Prostate gland (tissue), 2 donors: ENCODE measurements at regions not wholly inside any gene's neighbourhood (a gene's known extent, or its start where the extent isn't known, plus 50 kb on each side); places are given as distances from the start of the nearest gene placed in this dataset.
"Not testable (repeated sequence)": the region's sequence is repeated elsewhere in the genome, so short reads cannot be mapped to it uniquely, and the experiment has no call there.

ENCODE experiments used
- DNase-seq: peaks from one replicate; pipeline ENCODE4 v3.0.0-alpha.2; 2019; ENCODE audit warnings: low spot score
- H3K27ac ChIP-seq, 2 donors: fragments of 200-600 bp; sonication (generic); 2 replicates each; pipeline ENCODE4 v1.5.1; 2017 to 2019
- H3K27me3 ChIP-seq: fragments of 200-600 bp; sonication (generic); replicated peaks from 2 replicates; pipeline ENCODE4 v1.5.1; 2019; ENCODE audit not compliant: insufficient read depth
- H3K36me3 ChIP-seq, 2 donors: fragments of 200-600 bp; sonication (generic); 1 replicate in 1 of 2; 2 replicates in 1 of 2; pipeline versions ENCODE4 v1.5.1 to v1.8.1; 2017 to 2019
- H3K4me1 ChIP-seq: fragments of 200-600 bp; sonication (generic); replicated peaks from 2 replicates; pipeline ENCODE4 v1.5.1; 2019
- H3K4me3 ChIP-seq, 2 donors: fragments of 200-600 bp; sonication (generic); 2 replicates each; pipeline ENCODE4 v1.5.1; 2017 to 2019
- H3K9me3 ChIP-seq: fragments of 200-600 bp; sonication (generic); 2 replicates; pipeline ENCODE4 v1.5.1; 2017
- POLR2A ChIP-seq: fragments of 450-650 bp; IDR thresholded peaks from one replicate; pipeline ENCODE4 v1.6.1; 2016; ENCODE audit warnings: antibody characterized with exemption, mild to moderate bottlenecking
- POLR2AphosphoS5 ChIP-seq: sonication (generic); formaldehyde crosslinking; IDR thresholded peaks from one replicate; pipeline ENCODE4 v1.6.1; 2017; ENCODE audit warnings: antibody characterized with exemption
- WGBS: methylation state at CpG from one replicate; pipeline ENCODE4 v1.1.5; 2018; 5-methylcytosine and 5-hydroxymethylcytosine counted together
- intact Hi-C: fragments of 100-400 bp; cut with DNase I; formaldehyde crosslinking; loops from one replicate; pipeline ENCODE4 v1.14.2; 2022
- TF ChIP-seq, protein P1 (sequence below), 4 experiments: fragments of 200-600 bp in 2 of 4; fragments of 450-650 bp in 2 of 4; sonication (generic) in 2 of 4; IDR thresholded peaks; 1 replicate in 3 of 4; 2 replicates in 1 of 4; pipeline ENCODE4 v1.5.1; 2016 to 2019; ENCODE audit warnings: antibody characterized with exemption in 4 of 4, mild to moderate bottlenecking in 2 of 4, moderate library complexity in 2 of 4

DNA sequence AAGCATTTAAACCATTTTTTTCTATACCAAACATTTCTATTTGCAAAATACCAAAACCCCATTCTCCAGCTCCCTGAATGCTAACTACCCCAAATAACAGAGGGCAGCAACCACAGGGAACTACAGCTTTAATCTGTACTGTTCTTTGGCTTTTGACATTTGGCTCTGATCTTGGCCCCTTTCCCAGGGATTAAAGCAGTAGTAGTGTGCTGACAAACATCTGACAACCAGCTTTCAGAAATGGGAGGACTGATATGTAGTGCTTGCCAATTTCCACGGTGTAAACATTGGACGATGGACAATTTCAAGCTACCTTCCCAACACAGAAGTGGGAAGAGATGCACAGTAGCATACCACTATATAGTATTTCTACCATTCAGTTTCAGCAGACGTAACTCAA is 88.4 kb upstream of the TEAD1 start:
- no peaks in the 10 kb centered on the region for H3K36me3 ChIP-seq
- DNase-seq: no peak
- H3K4me3 ChIP-seq: no peak overlapping the region
- no peaks in the 10 kb centered on the region for H3K9me3 ChIP-seq
- WGBS: 32% methylated on average over 3 of the region's 3 CpGs
- no peaks in the 10 kb centered on the region for H3K27me3 ChIP-seq
- no peak overlapping the region for H3K27ac ChIP-seq
- TF ChIP-seq POLR2A (no peak), POLR2AphosphoS5 (no peak)
- TF ChIP-seq, protein P1, sequence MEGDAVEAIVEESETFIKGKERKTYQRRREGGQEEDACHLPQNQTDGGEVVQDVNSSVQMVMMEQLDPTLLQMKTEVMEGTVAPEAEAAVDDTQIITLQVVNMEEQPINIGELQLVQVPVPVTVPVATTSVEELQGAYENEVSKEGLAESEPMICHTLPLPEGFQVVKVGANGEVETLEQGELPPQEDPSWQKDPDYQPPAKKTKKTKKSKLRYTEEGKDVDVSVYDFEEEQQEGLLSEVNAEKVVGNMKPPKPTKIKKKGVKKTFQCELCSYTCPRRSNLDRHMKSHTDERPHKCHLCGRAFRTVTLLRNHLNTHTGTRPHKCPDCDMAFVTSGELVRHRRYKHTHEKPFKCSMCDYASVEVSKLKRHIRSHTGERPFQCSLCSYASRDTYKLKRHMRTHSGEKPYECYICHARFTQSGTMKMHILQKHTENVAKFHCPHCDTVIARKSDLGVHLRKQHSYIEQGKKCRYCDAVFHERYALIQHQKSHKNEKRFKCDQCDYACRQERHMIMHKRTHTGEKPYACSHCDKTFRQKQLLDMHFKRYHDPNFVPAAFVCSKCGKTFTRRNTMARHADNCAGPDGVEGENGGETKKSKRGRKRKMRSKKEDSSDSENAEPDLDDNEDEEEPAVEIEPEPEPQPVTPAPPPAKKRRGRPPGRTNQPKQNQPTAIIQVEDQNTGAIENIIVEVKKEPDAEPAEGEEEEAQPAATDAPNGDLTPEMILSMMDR (IDR thresholded peaks at IDR 0.05): no peak
- intact Hi-C loops: no loop called here
- H3K4me1 ChIP-seq: no peaks in the 10 kb centered on the region

DNA sequence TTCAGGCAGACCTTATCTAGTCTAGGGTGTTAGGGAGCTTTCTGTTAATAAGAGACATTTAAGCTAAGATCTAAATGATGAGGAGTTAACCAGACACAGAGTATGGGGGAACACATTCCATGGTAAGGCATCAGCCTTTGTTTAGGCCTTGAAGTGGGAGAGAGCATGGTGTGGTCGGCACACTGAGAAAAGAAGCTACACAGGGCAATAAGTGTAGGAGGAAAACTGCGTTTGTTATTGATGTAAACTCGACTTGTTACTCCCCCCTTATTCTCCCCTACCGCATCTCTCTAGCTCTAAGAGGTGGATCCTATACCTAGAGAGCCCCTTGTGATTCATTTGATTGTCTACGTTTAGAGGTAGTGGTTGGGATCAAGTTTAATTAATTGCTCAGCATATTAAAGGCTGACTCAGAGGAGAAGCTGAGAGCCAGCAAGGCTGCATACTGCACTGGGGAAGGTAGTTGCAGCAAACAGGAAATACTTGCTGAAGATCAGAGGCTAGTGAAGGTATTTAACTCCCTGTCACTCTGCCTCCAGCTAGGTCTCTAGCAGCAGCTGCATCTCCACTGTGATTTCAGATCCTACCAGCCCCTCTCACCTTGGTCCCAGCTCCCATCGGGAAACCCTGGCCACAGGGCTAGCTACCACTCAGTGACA is 86.8 kb upstream of the TEAD1 start:
- 52% methylated on average over 6 of the region's 6 CpGs for WGBS
- no peak for TF ChIP-seq POLR2A
- intact Hi-C loops: no loop called here

DNA sequence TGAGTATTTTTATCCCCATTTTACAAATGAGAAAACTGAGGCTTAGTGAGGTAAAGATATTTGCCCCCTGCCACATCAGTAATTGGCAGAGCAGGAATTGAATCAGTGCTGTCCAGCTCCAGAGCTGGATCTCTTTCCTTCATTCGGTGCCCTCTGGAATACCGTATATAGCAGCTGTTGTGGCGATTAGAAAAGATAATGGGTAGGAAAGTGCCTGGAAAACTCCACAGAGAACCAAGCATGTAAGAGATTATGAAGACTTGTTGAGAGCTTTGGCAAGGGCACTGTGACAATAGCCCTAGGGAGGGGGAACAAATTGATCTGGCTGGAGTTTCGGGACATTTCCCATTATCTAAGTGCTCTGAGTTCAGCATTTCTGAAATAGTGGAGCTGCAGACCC is 82.5 kb upstream of the TEAD1 start:
- H3K36me3 ChIP-seq: no peaks in the 10 kb centered on the region
- WGBS: 88% methylated on average over 4 of the region's 4 CpGs
- no peaks in the 10 kb centered on the region for H3K4me1 ChIP-seq
- H3K27me3 ChIP-seq: no peaks in the 10 kb centered on the region
- intact Hi-C loops: no loop called here
- no peak overlapping the region for H3K27ac ChIP-seq
- no peaks in the 10 kb centered on the region for H3K9me3 ChIP-seq
- TF ChIP-seq POLR2AphosphoS5 (no peak), POLR2A (no peak)
- TF ChIP-seq, protein P1 (IDR thresholded peaks at IDR 0.05): no peak
- DNase-seq: no peak
- H3K4me3 ChIP-seq: no peak overlapping the region

More for the DNA sequence above, 86.8 kb upstream of the TEAD1 start:
- Histone ChIP-seq H3K27me3 (no peaks in the 10 kb centered on the region), H3K36me3 (no peaks in the 10 kb centered on the region), H3K9me3 (no peaks in the 10 kb centered on the region), H3K4me1 (no peaks in the 10 kb centered on the region), H3K27ac (no peak overlapping the region), H3K4me3 (no peak overlapping the region)
- DNase-seq: no peak

DNA sequence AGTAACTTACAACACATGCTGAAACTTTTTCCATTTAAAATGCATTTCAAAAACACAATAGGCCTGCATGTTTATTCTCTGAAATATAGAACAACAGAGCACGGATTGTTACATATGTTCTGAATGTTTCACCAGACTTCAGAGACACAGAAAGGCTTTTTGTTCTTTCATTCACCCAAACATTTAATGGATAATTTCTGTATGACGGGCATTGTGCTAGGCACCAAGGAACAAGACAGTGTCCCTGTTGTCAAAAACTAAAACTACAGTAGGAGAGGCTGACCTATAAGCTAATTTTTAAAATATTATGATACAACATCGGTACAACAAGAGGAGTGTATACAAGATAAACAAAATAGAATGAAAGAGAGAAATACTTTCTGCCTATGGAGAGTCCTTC is 81.9 kb upstream of the TEAD1 start:
- Histone ChIP-seq H3K9me3 (no peaks in the 10 kb centered on the region), H3K36me3 (no peaks in the 10 kb centered on the region), H3K4me1 (no peaks in the 10 kb centered on the region), H3K4me3 (no peak overlapping the region), H3K27ac (no peak overlapping the region), H3K27me3 (no peaks in the 10 kb centered on the region)
- TF ChIP-seq POLR2A (no peak), POLR2AphosphoS5 (no peak)
- TF ChIP-seq, protein P1 (IDR thresholded peaks at IDR 0.05): no peak
- intact Hi-C loops: no loop called here
- WGBS: 81% methylated on average over 3 of the region's 3 CpGs
- DNase-seq: no peak

DNA sequence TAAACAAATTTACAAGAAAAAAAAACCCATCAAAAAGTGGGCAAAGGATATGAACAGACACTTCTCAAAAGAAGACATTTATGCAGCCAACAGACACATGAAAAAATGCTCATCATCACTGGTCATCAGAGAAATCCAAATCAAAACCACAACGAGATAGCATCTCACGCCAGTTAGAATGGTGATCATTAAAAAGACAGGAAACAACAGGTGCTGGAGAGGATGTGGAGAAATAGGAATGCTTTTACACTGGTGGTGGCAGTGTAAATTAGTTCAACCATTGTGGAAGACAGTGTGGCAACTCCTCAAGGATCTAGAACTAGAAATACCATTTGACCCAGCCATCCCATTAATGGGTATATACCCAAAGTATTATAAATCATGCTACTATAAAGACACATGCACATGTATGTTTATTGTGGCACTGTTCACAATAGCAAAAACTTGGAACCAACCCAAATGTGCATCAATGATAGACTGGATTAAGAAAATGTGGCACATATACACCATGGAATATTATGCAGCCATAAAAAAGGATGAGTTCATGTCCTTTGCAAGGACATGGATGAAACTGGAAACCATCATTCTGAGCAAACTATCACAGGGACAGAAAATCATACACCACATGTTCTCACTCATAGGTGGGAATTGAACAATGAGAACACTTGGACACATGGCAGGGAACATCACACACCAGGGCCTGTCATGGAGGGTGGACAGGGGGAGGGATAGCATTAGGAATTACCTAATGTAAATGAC is 79.0 kb upstream of the TEAD1 start:
- H3K4me3 ChIP-seq, H3K9me3 ChIP-seq, H3K27ac ChIP-seq, H3K4me1 ChIP-seq, H3K27me3 ChIP-seq, DNase-seq, H3K36me3 ChIP-seq, intact Hi-C loops: not testable (repeated sequence)
- 90% methylated on average over 2 of the region's 2 CpGs for WGBS
